ENCODE measurements at regions not wholly inside any gene's neighbourhood (a gene's known extent, or its start where the extent isn't known, plus 50 kb on each side); places are given as distances from the start of the nearest gene placed in this dataset.

- no peak overlapping the region for H3K4me3 ChIP-seq (ENCODE audit: low read length, poor library complexity, severe bottlenecking)
- H3K4me1 ChIP-seq (ENCODE audit: insufficient read depth, low read length, poor library complexity, severe bottlenecking), result peaks cover 12% of the 10 kb centered on the region
- no peak overlapping the region for H3K9ac ChIP-seq (ENCODE audit: low read depth, low read length, poor library complexity, severe bottlenecking)
- H3K79me2 ChIP-seq (ENCODE audit: insufficient read depth, low read length), result no peaks in the 10 kb centered on the region
- no peaks in the 10 kb centered on the region for H3K9me3 ChIP-seq (ENCODE audit: insufficient read depth, low read depth, low read length)
- H4K20me1 ChIP-seq (ENCODE audit: insufficient read depth, low read length, poor library complexity, severe bottlenecking), result no peaks in the 10 kb centered on the region
- H3K4me2 ChIP-seq (ENCODE audit: low read depth, low read length, poor library complexity, severe bottlenecking), result no peak overlapping the region
- no peaks in the 10 kb centered on the region for H3K9me2 ChIP-seq (replicated peaks; ENCODE audit: low read depth, low read length)
- TF ChIP-seq EZH2phosphoT487 (IDR thresholded peaks at IDR 0.05; ENCODE audit: borderline replicate concordance), result no peak
- TF ChIP-seq CTCF (conservative IDR thresholded peaks at IDR 0.05; ENCODE audit: low read length), result no peak
- no peaks in the 10 kb centered on the region for H3F3A ChIP-seq (ENCODE audit: low read depth)
- no peak overlapping the region for H2AFZ ChIP-seq (ENCODE audit: low read length)
- no peaks in the 10 kb centered on the region for H3K36me3 ChIP-seq (ENCODE audit: insufficient read depth, low read length)
- no peaks in the 10 kb centered on the region for H3K27me3 ChIP-seq (ENCODE audit: insufficient read depth, low read length, poor library complexity, severe bottlenecking)
These were observed 65.7 kb upstream of the PLXNC1 start for GRCh38 chr12:94082690-94083089.

- TF ChIP-seq CTCF (conservative IDR thresholded peaks at IDR 0.05; ENCODE audit: low read length) (no peak), EZH2phosphoT487 (IDR thresholded peaks at IDR 0.05; ENCODE audit: borderline replicate concordance) (no peak)
- H3K27me3 ChIP-seq (ENCODE audit: insufficient read depth, low read length, poor library complexity, severe bottlenecking), result no peaks in the 10 kb centered on the region
- no peak overlapping the region for H3K4me3 ChIP-seq (ENCODE audit: low read length, poor library complexity, severe bottlenecking)
- no peaks in the 10 kb centered on the region for H4K20me1 ChIP-seq (ENCODE audit: insufficient read depth, low read length, poor library complexity, severe bottlenecking)
- H3K36me3 ChIP-seq (ENCODE audit: insufficient read depth, low read length), result no peaks in the 10 kb centered on the region
- H3K9me3 ChIP-seq (ENCODE audit: insufficient read depth, low read depth, low read length), result no peaks in the 10 kb centered on the region
- H3K4me1 ChIP-seq (ENCODE audit: insufficient read depth, low read length, poor library complexity, severe bottlenecking), result no peaks in the 10 kb centered on the region
- no peak overlapping the region for H3K9ac ChIP-seq (ENCODE audit: low read depth, low read length, poor library complexity, severe bottlenecking)
- no peaks in the 10 kb centered on the region for H3F3A ChIP-seq (ENCODE audit: low read depth)
- no peak overlapping the region for H2AFZ ChIP-seq (ENCODE audit: low read length)
- H3K4me2 ChIP-seq (ENCODE audit: low read depth, low read length, poor library complexity, severe bottlenecking), result no peak overlapping the region
- H3K79me2 ChIP-seq (ENCODE audit: insufficient read depth, low read length), result no peaks in the 10 kb centered on the region
- no peaks in the 10 kb centered on the region for H3K9me2 ChIP-seq (replicated peaks; ENCODE audit: low read depth, low read length)
These were observed 58.5 kb upstream of the PLXNC1 start for GRCh38 chr12:94089891-94090290.

- no peaks in the 10 kb centered on the region for H3K36me3 ChIP-seq (ENCODE audit: insufficient read depth, low read length)
- H3F3A ChIP-seq (ENCODE audit: low read depth), result no peaks in the 10 kb centered on the region
- H3K27me3 ChIP-seq (ENCODE audit: insufficient read depth, low read length, poor library complexity, severe bottlenecking), result no peaks in the 10 kb centered on the region
- no peaks in the 10 kb centered on the region for H3K79me2 ChIP-seq (ENCODE audit: insufficient read depth, low read length)
- no peak overlapping the region for H2AFZ ChIP-seq (ENCODE audit: low read length)
- H3K4me2 ChIP-seq (ENCODE audit: low read depth, low read length, poor library complexity, severe bottlenecking), result no peak overlapping the region
- H3K9ac ChIP-seq (ENCODE audit: low read depth, low read length, poor library complexity, severe bottlenecking), result no peak overlapping the region
- H4K20me1 ChIP-seq (ENCODE audit: insufficient read depth, low read length, poor library complexity, severe bottlenecking), result no peaks in the 10 kb centered on the region
- no peaks in the 10 kb centered on the region for H3K9me2 ChIP-seq (replicated peaks; ENCODE audit: low read depth, low read length)
- H3K9me3 ChIP-seq (ENCODE audit: insufficient read depth, low read depth, low read length), result no peaks in the 10 kb centered on the region
- no peaks in the 10 kb centered on the region for H3K4me1 ChIP-seq (ENCODE audit: insufficient read depth, low read length, poor library complexity, severe bottlenecking)
- H3K4me3 ChIP-seq (ENCODE audit: low read length, poor library complexity, severe bottlenecking), result no peak overlapping the region
- TF ChIP-seq EZH2phosphoT487 (IDR thresholded peaks at IDR 0.05; ENCODE audit: borderline replicate concordance) (no peak), CTCF (conservative IDR thresholded peaks at IDR 0.05; ENCODE audit: low read length) (no peak)
These were observed 56.8 kb upstream of the PLXNC1 start for GRCh38 chr12:94091624-94092023.

All from Loucy (cell line).